Sigmoid colon (tissue), 4 donors: ENCODE measurements at regions not wholly inside any gene's neighbourhood (a gene's known extent, or its start where the extent isn't known, plus 50 kb on each side); places are given as distances from the start of the nearest gene placed in this dataset.

ENCODE experiments used
- CTCF ChIP-seq, 4 experiments: fragments of 450-650 bp in 3 of 4; fragments of 200-600 bp in 1 of 4; IDR thresholded peaks; one replicate each; pipeline ENCODE4 v1.5.1; 2016 to 2019; ENCODE audit warnings: antibody characterized with exemption in 4 of 4, mild to moderate bottlenecking in 3 of 4, moderate library complexity in 2 of 4
- EP300 ChIP-seq, 4 donors: sonication (generic); formaldehyde crosslinking; IDR thresholded peaks; one replicate each; pipeline ENCODE4 v1.6.1; 2017; ENCODE audit warnings: antibody characterized with exemption in 4 of 4
- POLR2A ChIP-seq, 2 donors: fragments of 450-650 bp; IDR thresholded peaks; one replicate each; pipeline ENCODE4 v1.6.1; 2016; ENCODE audit warnings: antibody characterized with exemption in 2 of 2, mild to moderate bottlenecking in 2 of 2, moderate library complexity in 2 of 2

GRCh38 chr14:101084436-101084826 lies 180.9 kb upstream of the RTL1 start:
- TF ChIP-seq CTCF (IDR thresholded peaks at IDR 0.05) (no peak), EP300 (IDR thresholded peaks at IDR 0.05) (no peak), POLR2A (IDR thresholded peaks at IDR 0.05) (no peak)
